CD4-positive, CD25-positive, alpha-beta regulatory T cell (primary cell): ENCODE measurements at regions not wholly inside any gene's neighbourhood (a gene's known extent, or its start where the extent isn't known, plus 50 kb on each side); places are given as distances from the start of the nearest gene placed in this dataset.

Experiments used
- ATAC-seq, 2 donors: fragments of 150-1000 bp; cut with Tn5 transposase; one replicate each; pipeline ENCODE4 v1.10.0; 2021; ENCODE audit warnings: low read depth in 2 of 2, moderate number of reproducible peaks in 2 of 2, moderate library complexity in 1 of 2
- DNase-seq, 3 donors: peaks; one replicate each; pipeline versions ENCODE4 v3.0.0 to v3.0.0-alpha.2; 2012 to 2022; ENCODE audit warnings: mixed read lengths in 1 of 3
- H3K27ac ChIP-seq: one replicate; pipeline ENCODE4 v1.7.0; 2013; ENCODE audit warnings: mild to moderate bottlenecking, low read length; ENCODE audit not compliant: insufficient read depth, poor library complexity, severe bottlenecking
- H3K27me3 ChIP-seq: one replicate; pipeline ENCODE4 v1.7.0; 2013; ENCODE audit warnings: low read length; ENCODE audit not compliant: control insufficient read depth, insufficient read depth
- H3K36me3 ChIP-seq: one replicate; pipeline ENCODE4 v1.7.0; 2013; ENCODE audit warnings: mild to moderate bottlenecking, low read length, moderate library complexity; ENCODE audit not compliant: control insufficient read depth, insufficient read depth
- H3K4me1 ChIP-seq: 2 replicates; pipeline ENCODE4 v1.7.0; 2013; ENCODE audit warnings: mild to moderate bottlenecking, low read length; ENCODE audit not compliant: insufficient read depth, control insufficient read depth, poor library complexity, severe bottlenecking
- H3K4me3 ChIP-seq: one replicate; pipeline ENCODE4 v1.7.0; 2013; ENCODE audit warnings: low read depth, mild to moderate bottlenecking, low read length, moderate library complexity
- H3K9me3 ChIP-seq, 2 experiments: 1 replicate in 1 of 2; 2 replicates in 1 of 2; pipeline ENCODE4 v1.7.0; 2013; ENCODE audit warnings: low read length in 2 of 2, mild to moderate bottlenecking in 1 of 2, moderate library complexity in 1 of 2; ENCODE audit not compliant: control insufficient read depth in 2 of 2
- H3K27ac Mint-ChIP-seq, 3 donors: one replicate each; pipeline ENCODE4 v1.8.0; 2020 to 2022; ENCODE audit warnings: mild to moderate bottlenecking in 3 of 3, mixed read lengths in 3 of 3, moderate library complexity in 2 of 3
- H3K27me3 Mint-ChIP-seq: one replicate; pipeline ENCODE4 v1.8.0; 2022; ENCODE audit warnings: mild to moderate bottlenecking, mixed read lengths
- H3K36me3 Mint-ChIP-seq: one replicate; pipeline ENCODE4 v1.8.0; 2020; ENCODE audit warnings: mixed read lengths
- H3K4me1 Mint-ChIP-seq, 4 donors: one replicate each; pipeline ENCODE4 v1.8.0; 2020 to 2022; ENCODE audit warnings: mixed read lengths in 4 of 4, mild to moderate bottlenecking in 1 of 4
- H3K4me3 Mint-ChIP-seq, 4 donors: one replicate each; pipeline ENCODE4 v1.8.0; 2020 to 2022; ENCODE audit warnings: mild to moderate bottlenecking in 4 of 4, mixed read lengths in 4 of 4, moderate library complexity in 3 of 4
- H3K9me3 Mint-ChIP-seq, 7 donors: one replicate each; pipeline ENCODE4 v1.8.0; 2020 to 2022; ENCODE audit warnings: mixed read lengths in 7 of 7, mild to moderate bottlenecking in 3 of 7, moderate library complexity in 2 of 7

DNA sequence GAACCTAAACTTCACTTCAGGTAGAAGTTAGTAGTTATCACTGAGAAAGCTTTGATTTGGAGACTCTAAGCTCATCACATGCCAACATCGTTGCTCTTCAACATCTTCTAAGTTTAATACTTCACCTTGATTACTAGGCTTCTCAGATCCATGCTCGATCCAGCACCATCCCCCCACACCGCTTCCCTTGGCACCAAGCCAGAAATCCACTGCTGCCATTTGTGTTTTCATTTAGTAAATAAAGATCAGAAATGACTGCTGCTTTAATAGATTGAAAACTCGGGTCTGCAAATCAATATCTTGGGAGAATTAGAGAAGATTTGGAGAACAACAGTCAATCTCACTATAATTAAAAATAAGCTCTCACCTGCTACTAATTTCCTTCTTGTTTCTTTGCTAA is 214.7 kb upstream of the NR4A3 start:
- no peaks in the 10 kb centered on the region for H3K9me3 ChIP-seq
- Mint-ChIP-seq H3K4me3 (no peak overlapping the region), H3K27me3 (peaks cover 26% of the 10 kb centered on the region), H3K36me3 (no peaks in the 10 kb centered on the region), H3K27ac (no peak overlapping the region), H3K9me3 (peaks cover 0 to 8% (median 0%) of the 10 kb centered on the region in 7 donors), H3K4me1 (no peaks in the 10 kb centered on the region)
- no peaks in the 10 kb centered on the region for H3K4me1 ChIP-seq
- no peak overlapping the region for H3K4me3 ChIP-seq
- H3K36me3 ChIP-seq = no peaks in the 10 kb centered on the region
- H3K27ac ChIP-seq = no peak overlapping the region
- ATAC-seq = no peak
- peaks cover 6% of the 10 kb centered on the region for H3K27me3 ChIP-seq
- DNase-seq = no peak

DNA sequence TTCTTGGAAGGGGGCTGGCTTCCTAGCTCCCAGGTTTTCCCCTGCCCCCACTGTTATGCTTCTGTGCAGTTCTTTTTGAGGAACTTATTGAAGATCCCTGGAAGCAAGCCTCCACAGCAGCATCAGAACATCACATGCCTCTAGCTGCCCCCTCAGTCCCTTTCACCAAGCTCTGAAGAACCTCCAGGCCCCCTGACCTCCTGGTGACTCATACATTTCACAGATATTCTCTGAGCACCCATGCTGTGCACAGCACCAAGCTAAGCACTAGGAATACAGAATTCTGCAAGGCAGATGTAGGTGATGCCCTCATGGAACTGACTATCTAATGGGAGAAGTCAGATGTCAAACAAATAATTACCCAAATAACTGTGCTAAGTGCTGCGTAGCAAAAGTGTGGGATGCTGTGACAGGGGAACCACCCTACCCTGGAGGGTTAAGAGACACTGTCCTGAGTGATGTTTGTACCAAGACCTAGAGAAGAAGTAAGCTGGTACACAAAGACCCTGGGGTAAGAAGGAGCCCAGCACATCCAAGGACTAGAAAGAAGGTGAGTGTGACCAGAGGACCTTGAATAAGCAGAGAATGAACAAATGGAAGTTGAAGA is 213.7 kb upstream of the NR4A3 start:
- Histone ChIP-seq H3K9me3 (no peaks in the 10 kb centered on the region), H3K27ac (no peak overlapping the region), H3K36me3 (no peaks in the 10 kb centered on the region), H3K4me1 (no peaks in the 10 kb centered on the region), H3K27me3 (peaks cover 6% of the 10 kb centered on the region), H3K4me3 (no peak overlapping the region)
- Mint-ChIP-seq H3K27ac (no peak overlapping the region), H3K4me1 (no peaks in the 10 kb centered on the region), H3K4me3 (no peak overlapping the region), H3K9me3 (peaks cover 0 to 8% (median 0%) of the 10 kb centered on the region in 7 donors), H3K27me3 (peaks cover 35% of the 10 kb centered on the region), H3K36me3 (no peaks in the 10 kb centered on the region)
- no peak for DNase-seq
- no peak for ATAC-seq

DNA sequence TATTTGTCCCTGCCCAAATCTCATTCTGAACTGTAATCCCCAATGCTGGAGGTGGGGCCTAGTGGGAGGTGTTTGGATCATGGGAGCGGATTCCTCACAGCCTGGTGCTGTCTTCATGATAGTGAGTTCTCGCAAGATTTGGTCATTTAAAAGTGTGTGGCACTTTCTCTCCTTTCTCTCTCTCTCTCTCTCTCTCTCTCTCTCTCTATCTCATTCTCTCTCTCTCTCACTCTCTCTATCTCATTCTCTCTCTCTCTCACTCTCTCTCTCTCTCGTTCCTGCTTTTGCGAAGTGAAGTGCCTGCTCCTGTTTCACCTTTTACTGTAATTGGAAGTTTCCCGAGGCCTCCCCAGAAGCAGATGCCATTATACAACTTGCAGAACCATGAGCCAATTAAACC is 207.3 kb upstream of the NR4A3 start:
- ATAC-seq = no peak
- H3K27me3 Mint-ChIP-seq = peaks cover 32% of the 10 kb centered on the region

DNA sequence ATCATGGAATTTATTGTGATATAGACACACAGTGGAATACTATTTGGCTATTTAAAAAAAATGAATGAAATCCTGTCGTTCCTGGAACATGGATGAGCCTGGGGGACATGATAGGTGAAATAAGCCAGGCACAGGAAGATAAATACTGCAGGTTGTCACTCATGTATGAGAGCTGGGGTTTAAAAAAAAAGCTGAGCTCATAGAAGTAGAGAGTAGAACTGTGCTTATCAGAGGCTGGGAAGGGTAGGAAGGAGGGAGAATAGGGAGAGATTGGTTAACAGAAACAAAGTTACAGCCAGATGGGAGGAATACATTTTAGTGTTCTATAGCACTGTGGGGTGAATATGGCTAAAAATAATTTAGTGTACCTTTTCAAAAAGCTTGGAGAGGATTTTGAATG is 200.6 kb upstream of the NR4A3 start:
- Histone ChIP-seq H3K4me1 (no peaks in the 10 kb centered on the region), H3K27me3 (peaks cover 2% of the 10 kb centered on the region), H3K4me3 (no peak overlapping the region), H3K27ac (no peak overlapping the region), H3K9me3 (no peaks in the 10 kb centered on the region), H3K36me3 (no peaks in the 10 kb centered on the region)
- DNase-seq (no peak), ATAC-seq (no peak)
- Mint-ChIP-seq H3K4me3 (no peak overlapping the region), H3K9me3 (peaks cover 0 to 2% (median 0%) of the 10 kb centered on the region in 7 donors), H3K27ac (no peak overlapping the region), H3K36me3 (no peaks in the 10 kb centered on the region), H3K27me3 (peaks cover 6% of the 10 kb centered on the region), H3K4me1 (no peaks in the 10 kb centered on the region)

More for the DNA sequence above, 207.3 kb upstream of the NR4A3 start:
- Histone ChIP-seq H3K4me3 (no peak overlapping the region), H3K9me3 (no peaks in the 10 kb centered on the region), H3K4me1 (no peaks in the 10 kb centered on the region), H3K36me3 (no peaks in the 10 kb centered on the region), H3K27ac (no peak overlapping the region), H3K27me3 (peaks cover 5% of the 10 kb centered on the region)
- peaks cover 0 to 2% (median 0%) of the 10 kb centered on the region in 7 donors for H3K9me3 Mint-ChIP-seq
- no peak overlapping the region for H3K27ac Mint-ChIP-seq
- H3K36me3 Mint-ChIP-seq = no peaks in the 10 kb centered on the region
- no peak for DNase-seq
- H3K4me3 Mint-ChIP-seq = no peak overlapping the region
- no peaks in the 10 kb centered on the region for H3K4me1 Mint-ChIP-seq

DNA sequence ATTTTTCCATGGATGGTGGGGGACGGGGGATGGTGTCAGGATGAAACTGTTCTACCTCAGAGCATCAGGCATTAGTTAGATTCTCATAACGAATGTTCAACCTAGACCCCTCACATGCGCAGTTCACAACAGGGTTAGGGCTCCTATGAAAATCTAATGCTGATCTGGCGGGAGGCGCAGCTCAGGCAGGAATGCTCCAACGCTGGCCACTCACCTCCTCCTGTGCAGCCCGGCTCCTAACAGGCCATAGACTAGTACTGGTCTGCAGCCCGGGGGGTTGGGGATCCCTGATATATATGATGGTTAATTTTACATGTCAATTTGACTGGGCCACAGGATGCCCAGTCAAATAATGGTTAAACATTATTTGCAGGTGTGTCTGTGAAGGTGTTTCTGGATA is 199.0 kb upstream of the NR4A3 start:
- no peak overlapping the region for H3K27ac Mint-ChIP-seq
- Histone ChIP-seq H3K27ac (no peak overlapping the region), H3K9me3 (no peaks in the 10 kb centered on the region), H3K27me3 (peaks cover 2% of the 10 kb centered on the region), H3K4me3 (no peak overlapping the region), H3K36me3 (no peaks in the 10 kb centered on the region), H3K4me1 (no peaks in the 10 kb centered on the region)
- peaks cover 10% of the 10 kb centered on the region for H3K27me3 Mint-ChIP-seq
- H3K4me3 Mint-ChIP-seq = no peak overlapping the region
- DNase-seq (no peak), ATAC-seq (no peak)
- no peaks in the 10 kb centered on the region for H3K4me1 Mint-ChIP-seq
- peaks cover 0 to 3% (median 0%) of the 10 kb centered on the region in 7 donors for H3K9me3 Mint-ChIP-seq
- no peaks in the 10 kb centered on the region for H3K36me3 Mint-ChIP-seq

DNA sequence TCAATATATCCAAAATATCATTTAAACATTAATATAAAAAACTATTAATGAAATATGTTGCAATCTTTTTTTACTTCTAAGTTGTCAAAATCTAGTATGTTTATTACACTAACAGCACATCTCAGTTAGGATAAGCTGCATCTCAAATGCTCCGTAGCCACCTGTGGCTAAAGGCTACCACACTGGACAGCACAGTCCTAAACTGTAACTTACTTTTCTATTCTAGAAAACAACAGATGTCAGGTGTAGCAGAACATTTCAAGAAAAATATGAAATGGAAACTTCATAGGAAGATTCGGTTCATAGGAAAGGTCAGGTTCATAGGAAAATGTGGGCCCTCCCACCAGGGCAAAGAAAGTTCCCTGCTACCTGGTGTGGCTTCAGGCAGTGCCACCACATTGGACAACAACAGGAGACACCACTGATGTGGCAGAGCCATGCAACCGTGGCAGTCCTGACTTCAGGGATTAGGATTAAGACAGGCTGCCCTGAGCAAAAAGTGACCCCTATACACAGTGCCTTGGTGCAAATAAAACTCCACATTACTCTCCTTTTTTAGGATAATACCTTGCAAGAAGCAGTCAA is 197.8 kb upstream of the NR4A3 start:
- Mint-ChIP-seq H3K4me3 (no peak overlapping the region), H3K9me3 (peaks cover 0 to 3% (median 0%) of the 10 kb centered on the region in 7 donors), H3K27ac (no peak overlapping the region), H3K4me1 (no peaks in the 10 kb centered on the region), H3K36me3 (no peaks in the 10 kb centered on the region), H3K27me3 (peaks cover 17% of the 10 kb centered on the region)
- ATAC-seq (no peak), DNase-seq (no peak)
- no peaks in the 10 kb centered on the region for H3K36me3 ChIP-seq
- peaks cover 2% of the 10 kb centered on the region for H3K27me3 ChIP-seq
- no peak overlapping the region for H3K4me3 ChIP-seq
- H3K4me1 ChIP-seq = no peaks in the 10 kb centered on the region
- no peaks in the 10 kb centered on the region for H3K9me3 ChIP-seq
- no peak overlapping the region for H3K27ac ChIP-seq

DNA sequence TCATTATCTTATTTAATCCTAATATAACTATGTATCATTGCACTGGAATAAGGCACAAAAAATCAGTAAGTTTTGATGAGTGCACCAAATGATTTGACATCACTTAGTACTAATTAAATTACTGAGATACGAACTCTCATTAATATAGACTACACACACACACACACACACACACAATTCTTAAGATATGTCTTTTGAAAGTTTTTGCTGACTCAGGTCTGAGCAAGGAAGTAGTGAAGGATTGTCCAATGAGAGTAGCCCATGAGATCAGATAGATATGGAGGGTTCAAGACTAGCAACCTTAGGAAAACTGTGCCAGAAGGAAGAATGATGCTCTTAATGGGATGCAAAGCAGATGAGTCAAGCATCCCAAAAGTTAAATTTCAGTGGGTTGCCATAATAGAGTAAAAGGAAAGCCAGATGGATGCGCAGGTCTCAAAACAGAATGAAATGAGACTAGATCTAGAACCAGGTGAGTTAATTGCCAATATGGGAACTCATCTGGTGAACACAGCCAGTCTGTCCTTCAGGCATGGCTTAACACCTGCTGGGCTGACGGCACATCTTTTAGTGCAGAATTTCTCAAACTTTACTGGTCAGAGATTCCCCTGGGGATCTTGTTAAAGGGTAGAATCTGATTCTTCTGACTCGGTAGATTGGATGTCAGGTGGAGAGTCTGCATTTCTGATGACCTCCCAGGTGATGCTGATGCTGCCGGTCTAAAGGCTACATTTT is 197.0 kb upstream of the NR4A3 start:
- Mint-ChIP-seq H3K4me3 (no peak overlapping the region), H3K36me3 (no peaks in the 10 kb centered on the region), H3K4me1 (no peaks in the 10 kb centered on the region), H3K27ac (no peak overlapping the region), H3K27me3 (peaks cover 15% of the 10 kb centered on the region), H3K9me3 (peaks cover 0 to 3% (median 0%) of the 10 kb centered on the region in 7 donors)
- Histone ChIP-seq H3K9me3 (no peaks in the 10 kb centered on the region), H3K27me3 (peaks cover 2% of the 10 kb centered on the region), H3K27ac (no peak overlapping the region), H3K4me1 (no peaks in the 10 kb centered on the region), H3K4me3 (no peak overlapping the region), H3K36me3 (no peaks in the 10 kb centered on the region)
- ATAC-seq (no peak), DNase-seq (no peak)
